GM23338 (cell line): ENCODE measurements at regions not wholly inside any gene's neighbourhood (a gene's known extent, or its start where the extent isn't known, plus 50 kb on each side); places are given as distances from the start of the nearest gene placed in this dataset.

ENCODE experiments used
- ATAC-seq: fragments of 200-7000 bp; cut with Tn5 transposase; 3 replicates; pipeline ENCODE4 v1.9.1; 2020
- DNase-seq: peaks from one replicate; pipeline ENCODE4 v3.0.0-alpha.2; 2015; ENCODE audit warnings: low spot score
- H2AFZ ChIP-seq: fragments of 200-600 bp; sonication (generic); 2 replicates; pipeline ENCODE4 v1.8.0; 2016; ENCODE audit warnings: antibody characterized with exemption, mild to moderate bottlenecking, moderate library complexity
- H3F3A ChIP-seq: fragments of 200-600 bp; sonication (generic); replicated peaks from 2 replicates; pipeline ENCODE4 v1.8.0; 2017; ENCODE audit warnings: antibody characterized with exemption, mixed run types, low read depth
- H3K27ac ChIP-seq: fragments of 200-600 bp; sonication (generic); 2 replicates; pipeline ENCODE4 v1.6.1; 2016; ENCODE audit warnings: low read depth
- H3K27me3 ChIP-seq: fragments of 200-600 bp; sonication (generic); 2 replicates; pipeline ENCODE4 v1.8.0; 2016; ENCODE audit warnings: mild to moderate bottlenecking, mixed run types, moderate library complexity; ENCODE audit not compliant: insufficient read depth
- H3K36me3 ChIP-seq: fragments of 200-600 bp; sonication (generic); 2 replicates; pipeline ENCODE4 v1.8.0; 2016; ENCODE audit warnings: mild to moderate bottlenecking; ENCODE audit not compliant: insufficient read depth
- H3K4me1 ChIP-seq: fragments of 200-600 bp; sonication (generic); 2 replicates; pipeline ENCODE4 v1.8.0; 2016; ENCODE audit warnings: mild to moderate bottlenecking, moderate library complexity; ENCODE audit not compliant: insufficient read depth
- H3K4me2 ChIP-seq: fragments of 200-600 bp; sonication (generic); 2 replicates; pipeline ENCODE4 v1.7.1; 2017; ENCODE audit warnings: mixed run types
- H3K4me3 ChIP-seq: fragments of 200-600 bp; sonication (generic); 2 replicates; pipeline ENCODE4 v1.6.1; 2016; ENCODE audit warnings: mixed run types
- H3K79me2 ChIP-seq: fragments of 200-600 bp; sonication (generic); replicated peaks from 2 replicates; pipeline ENCODE4 v1.8.0; 2017; ENCODE audit warnings: mild to moderate bottlenecking; ENCODE audit not compliant: insufficient read depth
- H3K9me2 ChIP-seq: fragments of 200-600 bp; sonication (generic); 2 replicates; pipeline ENCODE4 v1.8.0; 2017; ENCODE audit not compliant: insufficient read depth
- H4K20me1 ChIP-seq: fragments of 200-600 bp; sonication (generic); replicated peaks from 2 replicates; pipeline ENCODE4 v1.8.0; 2017; ENCODE audit warnings: mild to moderate bottlenecking; ENCODE audit not compliant: insufficient read depth
- H3K27ac Mint-ChIP-seq: 2 replicates; pipeline ENCODE4 v1.8.0; 2020; ENCODE audit warnings: inconsistent platforms, mild to moderate bottlenecking, moderate library complexity, mixed read lengths
- H3K27me3 Mint-ChIP-seq: 3 replicates; pipeline ENCODE4 v1.8.0; 2022; ENCODE audit warnings: low read depth, mild to moderate bottlenecking, moderate library complexity, mixed read lengths, inconsistent platforms; ENCODE audit not compliant: insufficient read depth, poor library complexity
- H3K36me3 Mint-ChIP-seq: 3 replicates; pipeline ENCODE4 v1.8.0; 2021; ENCODE audit warnings: low read depth, mild to moderate bottlenecking, inconsistent platforms, moderate library complexity, mixed read lengths
- H3K4me1 Mint-ChIP-seq: 3 replicates; pipeline ENCODE4 v1.8.0; 2020; ENCODE audit warnings: mild to moderate bottlenecking, inconsistent platforms, mixed read lengths
- H3K4me3 Mint-ChIP-seq: 3 replicates; pipeline ENCODE4 v1.8.0; 2021; ENCODE audit warnings: moderate library complexity, mild to moderate bottlenecking, inconsistent platforms, mixed read lengths
- H3K9me3 Mint-ChIP-seq: 3 replicates; pipeline ENCODE4 v1.8.0; 2020; ENCODE audit warnings: moderate library complexity, mild to moderate bottlenecking, inconsistent platforms, mixed read lengths
- CREB1 ChIP-seq: fragments of 250-450 bp; sonication (Bioruptor Pico); IDR thresholded peaks from 2 replicates; pipeline ENCODE4 v1.5.0; 2020; ENCODE audit warnings: low read depth, mild to moderate bottlenecking, moderate library complexity
- EZH2 ChIP-seq: fragments of 200-600 bp; sonication (generic); IDR thresholded peaks from one replicate; pipeline ENCODE4 v1.8.0; 2017; ENCODE audit warnings: antibody characterized with exemption, mild to moderate bottlenecking, low read depth; ENCODE audit not compliant: unreplicated experiment
- JUNB ChIP-seq: IDR thresholded peaks from one replicate; pipeline ENCODE4 v1.6.1; 2016; ENCODE audit warnings: antibody characterized with exemption; ENCODE audit not compliant: unreplicated experiment
- NANOG ChIP-seq: IDR thresholded peaks from 2 replicates; pipeline ENCODE4 v1.6.1; 2016; ENCODE audit warnings: antibody characterized with exemption, borderline replicate concordance
- POLR2AphosphoS5 ChIP-seq: IDR thresholded peaks from 2 replicates; pipeline ENCODE4 v1.6.1; 2016; ENCODE audit warnings: antibody characterized with exemption, low read depth
- STAT1 ChIP-seq: IDR thresholded peaks from one replicate; pipeline ENCODE4 v1.6.1; 2016; ENCODE audit warnings: antibody characterized with exemption; ENCODE audit not compliant: unreplicated experiment
- ZNF114 ChIP-seq: fragments of 250-450 bp; sonication (Bioruptor Pico); IDR thresholded peaks from 2 replicates; pipeline ENCODE4 v1.5.0; 2020; ENCODE audit warnings: mild to moderate bottlenecking, moderate library complexity
- ZNF331 ChIP-seq: fragments of 250-450 bp; sonication (Bioruptor Pico); IDR thresholded peaks from 2 replicates; pipeline ENCODE4 v1.5.0; 2020; ENCODE audit warnings: low read depth, mild to moderate bottlenecking, moderate library complexity
- TF ChIP-seq, protein P1 (sequence below), 2 experiments: fragments of 200-600 bp in 1 of 2; sonication (generic) in 1 of 2; conservative IDR thresholded peaks; 2 replicates each; pipeline versions ENCODE4 v1.5.1 to v1.6.1; 2016 to 2017; ENCODE audit warnings: antibody characterized with exemption in 2 of 2, low read depth in 2 of 2, mild to moderate bottlenecking in 2 of 2, moderate library complexity in 1 of 2
- TF ChIP-seq, protein P2 (sequence below): IDR thresholded peaks from 2 replicates; pipeline ENCODE4 v1.6.1; 2016; ENCODE audit warnings: antibody characterized with exemption
- TF ChIP-seq, protein P3 (sequence below): IDR thresholded peaks from one replicate; pipeline ENCODE4 v1.6.1; 2018; ENCODE audit warnings: antibody characterized with exemption; ENCODE audit not compliant: unreplicated experiment
- TF ChIP-seq, protein P4 (sequence below): fragments of 250-450 bp; sonication (Bioruptor Pico); IDR thresholded peaks from 2 replicates; pipeline ENCODE4 v1.5.0; 2020; ENCODE audit warnings: mild to moderate bottlenecking, moderate library complexity

DNA sequence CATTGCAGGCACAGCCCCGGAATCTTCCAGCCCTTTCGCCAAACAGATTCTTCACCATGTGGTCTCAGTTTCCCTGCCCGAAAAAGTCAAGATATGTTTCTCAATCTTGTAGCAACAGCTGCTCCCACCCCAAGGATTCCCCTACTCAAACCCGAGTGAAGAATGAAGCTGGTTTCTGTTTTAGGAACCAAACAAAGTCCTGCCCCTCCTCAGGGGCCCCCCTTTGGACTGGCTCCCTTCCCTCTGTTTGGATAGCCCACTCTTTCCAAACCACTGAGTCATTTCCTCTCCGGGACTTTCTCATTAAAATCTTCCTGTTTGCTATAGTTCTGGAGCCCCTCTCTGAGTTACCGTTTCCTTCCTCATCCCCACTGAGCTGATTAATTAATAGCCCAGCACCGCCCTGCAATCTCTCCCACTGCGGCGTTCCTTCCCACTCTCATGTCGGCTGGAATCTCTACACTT, 100.9 kb downstream of the TSEN15 start:
- H3F3A ChIP-seq, result no peaks in the 10 kb centered on the region
- TF ChIP-seq ZNF331 (no peak), POLR2AphosphoS5 (no peak), CREB1 (CRISPR knock-in tag) (no peak), EZH2 (no peak), JUNB (no peak), STAT1 (no peak), ZNF114 (CRISPR knock-in tag) (no peak), NANOG (no peak)
- TF ChIP-seq, protein P1, sequence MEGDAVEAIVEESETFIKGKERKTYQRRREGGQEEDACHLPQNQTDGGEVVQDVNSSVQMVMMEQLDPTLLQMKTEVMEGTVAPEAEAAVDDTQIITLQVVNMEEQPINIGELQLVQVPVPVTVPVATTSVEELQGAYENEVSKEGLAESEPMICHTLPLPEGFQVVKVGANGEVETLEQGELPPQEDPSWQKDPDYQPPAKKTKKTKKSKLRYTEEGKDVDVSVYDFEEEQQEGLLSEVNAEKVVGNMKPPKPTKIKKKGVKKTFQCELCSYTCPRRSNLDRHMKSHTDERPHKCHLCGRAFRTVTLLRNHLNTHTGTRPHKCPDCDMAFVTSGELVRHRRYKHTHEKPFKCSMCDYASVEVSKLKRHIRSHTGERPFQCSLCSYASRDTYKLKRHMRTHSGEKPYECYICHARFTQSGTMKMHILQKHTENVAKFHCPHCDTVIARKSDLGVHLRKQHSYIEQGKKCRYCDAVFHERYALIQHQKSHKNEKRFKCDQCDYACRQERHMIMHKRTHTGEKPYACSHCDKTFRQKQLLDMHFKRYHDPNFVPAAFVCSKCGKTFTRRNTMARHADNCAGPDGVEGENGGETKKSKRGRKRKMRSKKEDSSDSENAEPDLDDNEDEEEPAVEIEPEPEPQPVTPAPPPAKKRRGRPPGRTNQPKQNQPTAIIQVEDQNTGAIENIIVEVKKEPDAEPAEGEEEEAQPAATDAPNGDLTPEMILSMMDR (conservative IDR thresholded peaks at IDR 0.05; ENCODE audit: low read depth in 2 of 2), result no peak
- TF ChIP-seq, protein P2, sequence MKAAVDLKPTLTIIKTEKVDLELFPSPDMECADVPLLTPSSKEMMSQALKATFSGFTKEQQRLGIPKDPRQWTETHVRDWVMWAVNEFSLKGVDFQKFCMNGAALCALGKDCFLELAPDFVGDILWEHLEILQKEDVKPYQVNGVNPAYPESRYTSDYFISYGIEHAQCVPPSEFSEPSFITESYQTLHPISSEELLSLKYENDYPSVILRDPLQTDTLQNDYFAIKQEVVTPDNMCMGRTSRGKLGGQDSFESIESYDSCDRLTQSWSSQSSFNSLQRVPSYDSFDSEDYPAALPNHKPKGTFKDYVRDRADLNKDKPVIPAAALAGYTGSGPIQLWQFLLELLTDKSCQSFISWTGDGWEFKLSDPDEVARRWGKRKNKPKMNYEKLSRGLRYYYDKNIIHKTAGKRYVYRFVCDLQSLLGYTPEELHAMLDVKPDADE, result no peak
- TF ChIP-seq, protein P3, sequence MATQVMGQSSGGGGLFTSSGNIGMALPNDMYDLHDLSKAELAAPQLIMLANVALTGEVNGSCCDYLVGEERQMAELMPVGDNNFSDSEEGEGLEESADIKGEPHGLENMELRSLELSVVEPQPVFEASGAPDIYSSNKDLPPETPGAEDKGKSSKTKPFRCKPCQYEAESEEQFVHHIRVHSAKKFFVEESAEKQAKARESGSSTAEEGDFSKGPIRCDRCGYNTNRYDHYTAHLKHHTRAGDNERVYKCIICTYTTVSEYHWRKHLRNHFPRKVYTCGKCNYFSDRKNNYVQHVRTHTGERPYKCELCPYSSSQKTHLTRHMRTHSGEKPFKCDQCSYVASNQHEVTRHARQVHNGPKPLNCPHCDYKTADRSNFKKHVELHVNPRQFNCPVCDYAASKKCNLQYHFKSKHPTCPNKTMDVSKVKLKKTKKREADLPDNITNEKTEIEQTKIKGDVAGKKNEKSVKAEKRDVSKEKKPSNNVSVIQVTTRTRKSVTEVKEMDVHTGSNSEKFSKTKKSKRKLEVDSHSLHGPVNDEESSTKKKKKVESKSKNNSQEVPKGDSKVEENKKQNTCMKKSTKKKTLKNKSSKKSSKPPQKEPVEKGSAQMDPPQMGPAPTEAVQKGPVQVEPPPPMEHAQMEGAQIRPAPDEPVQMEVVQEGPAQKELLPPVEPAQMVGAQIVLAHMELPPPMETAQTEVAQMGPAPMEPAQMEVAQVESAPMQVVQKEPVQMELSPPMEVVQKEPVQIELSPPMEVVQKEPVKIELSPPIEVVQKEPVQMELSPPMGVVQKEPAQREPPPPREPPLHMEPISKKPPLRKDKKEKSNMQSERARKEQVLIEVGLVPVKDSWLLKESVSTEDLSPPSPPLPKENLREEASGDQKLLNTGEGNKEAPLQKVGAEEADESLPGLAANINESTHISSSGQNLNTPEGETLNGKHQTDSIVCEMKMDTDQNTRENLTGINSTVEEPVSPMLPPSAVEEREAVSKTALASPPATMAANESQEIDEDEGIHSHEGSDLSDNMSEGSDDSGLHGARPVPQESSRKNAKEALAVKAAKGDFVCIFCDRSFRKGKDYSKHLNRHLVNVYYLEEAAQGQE, result no peak
- TF ChIP-seq, protein P4, sequence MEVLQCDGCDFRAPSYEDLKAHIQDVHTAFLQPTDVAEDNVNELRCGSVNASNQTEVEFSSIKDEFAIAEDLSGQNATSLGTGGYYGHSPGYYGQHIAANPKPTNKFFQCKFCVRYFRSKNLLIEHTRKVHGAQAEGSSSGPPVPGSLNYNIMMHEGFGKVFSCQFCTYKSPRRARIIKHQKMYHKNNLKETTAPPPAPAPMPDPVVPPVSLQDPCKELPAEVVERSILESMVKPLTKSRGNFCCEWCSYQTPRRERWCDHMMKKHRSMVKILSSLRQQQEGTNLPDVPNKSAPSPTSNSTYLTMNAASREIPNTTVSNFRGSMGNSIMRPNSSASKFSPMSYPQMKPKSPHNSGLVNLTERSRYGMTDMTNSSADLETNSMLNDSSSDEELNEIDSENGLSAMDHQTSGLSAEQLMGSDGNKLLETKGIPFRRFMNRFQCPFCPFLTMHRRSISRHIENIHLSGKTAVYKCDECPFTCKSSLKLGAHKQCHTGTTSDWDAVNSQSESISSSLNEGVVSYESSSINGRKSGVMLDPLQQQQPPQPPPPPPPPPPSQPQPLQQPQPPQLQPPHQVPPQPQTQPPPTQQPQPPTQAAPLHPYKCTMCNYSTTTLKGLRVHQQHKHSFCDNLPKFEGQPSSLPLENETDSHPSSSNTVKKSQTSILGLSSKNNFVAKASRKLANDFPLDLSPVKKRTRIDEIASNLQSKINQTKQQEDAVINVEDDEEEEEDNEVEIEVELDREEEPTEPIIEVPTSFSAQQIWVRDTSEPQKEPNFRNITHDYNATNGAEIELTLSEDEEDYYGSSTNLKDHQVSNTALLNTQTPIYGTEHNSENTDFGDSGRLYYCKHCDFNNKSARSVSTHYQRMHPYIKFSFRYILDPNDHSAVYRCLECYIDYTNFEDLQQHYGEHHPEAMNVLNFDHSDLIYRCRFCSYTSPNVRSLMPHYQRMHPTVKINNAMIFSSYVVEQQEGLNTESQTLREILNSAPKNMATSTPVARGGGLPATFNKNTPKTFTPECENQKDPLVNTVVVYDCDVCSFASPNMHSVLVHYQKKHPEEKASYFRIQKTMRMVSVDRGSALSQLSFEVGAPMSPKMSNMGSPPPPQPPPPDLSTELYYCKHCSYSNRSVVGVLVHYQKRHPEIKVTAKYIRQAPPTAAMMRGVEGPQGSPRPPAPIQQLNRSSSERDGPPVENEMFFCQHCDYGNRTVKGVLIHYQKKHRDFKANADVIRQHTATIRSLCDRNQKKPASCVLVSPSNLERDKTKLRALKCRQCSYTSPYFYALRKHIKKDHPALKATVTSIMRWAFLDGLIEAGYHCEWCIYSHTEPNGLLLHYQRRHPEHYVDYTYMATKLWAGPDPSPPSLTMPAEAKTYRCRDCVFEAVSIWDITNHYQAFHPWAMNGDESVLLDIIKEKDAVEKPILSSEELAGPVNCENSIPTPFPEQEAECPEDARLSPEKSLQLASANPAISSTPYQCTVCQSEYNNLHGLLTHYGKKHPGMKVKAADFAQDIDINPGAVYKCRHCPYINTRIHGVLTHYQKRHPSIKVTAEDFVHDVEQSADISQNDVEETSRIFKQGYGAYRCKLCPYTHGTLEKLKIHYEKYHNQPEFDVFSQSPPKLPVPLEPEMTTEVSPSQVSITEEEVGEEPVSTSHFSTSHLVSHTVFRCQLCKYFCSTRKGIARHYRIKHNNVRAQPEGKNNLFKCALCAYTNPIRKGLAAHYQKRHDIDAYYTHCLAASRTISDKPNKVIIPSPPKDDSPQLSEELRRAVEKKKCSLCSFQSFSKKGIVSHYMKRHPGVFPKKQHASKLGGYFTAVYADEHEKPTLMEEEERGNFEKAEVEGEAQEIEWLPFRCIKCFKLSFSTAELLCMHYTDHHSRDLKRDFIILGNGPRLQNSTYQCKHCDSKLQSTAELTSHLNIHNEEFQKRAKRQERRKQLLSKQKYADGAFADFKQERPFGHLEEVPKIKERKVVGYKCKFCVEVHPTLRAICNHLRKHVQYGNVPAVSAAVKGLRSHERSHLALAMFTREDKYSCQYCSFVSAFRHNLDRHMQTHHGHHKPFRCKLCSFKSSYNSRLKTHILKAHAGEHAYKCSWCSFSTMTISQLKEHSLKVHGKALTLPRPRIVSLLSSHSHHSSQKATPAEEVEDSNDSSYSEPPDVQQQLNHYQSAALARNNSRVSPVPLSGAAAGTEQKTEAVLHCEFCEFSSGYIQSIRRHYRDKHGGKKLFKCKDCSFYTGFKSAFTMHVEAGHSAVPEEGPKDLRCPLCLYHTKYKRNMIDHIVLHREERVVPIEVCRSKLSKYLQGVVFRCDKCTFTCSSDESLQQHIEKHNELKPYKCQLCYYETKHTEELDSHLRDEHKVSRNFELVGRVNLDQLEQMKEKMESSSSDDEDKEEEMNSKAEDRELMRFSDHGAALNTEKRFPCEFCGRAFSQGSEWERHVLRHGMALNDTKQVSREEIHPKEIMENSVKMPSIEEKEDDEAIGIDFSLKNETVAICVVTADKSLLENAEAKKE (CRISPR knock-in tag), result no peak
- no peak overlapping the region for H3K27ac Mint-ChIP-seq
- H3K9me3 Mint-ChIP-seq, result no peaks in the 10 kb centered on the region
- H3K4me3 Mint-ChIP-seq, result no peak overlapping the region
- DNase-seq, result no peak
- H3K79me2 ChIP-seq, result no peaks in the 10 kb centered on the region
- H3K4me1 Mint-ChIP-seq, result peaks cover 37% of the 10 kb centered on the region
- H3K36me3 Mint-ChIP-seq, result no peaks in the 10 kb centered on the region
- H3K36me3 ChIP-seq, result no peaks in the 10 kb centered on the region
- no peak overlapping the region for H3K27ac ChIP-seq
- H3K4me1 ChIP-seq, result peaks cover 11% of the 10 kb centered on the region; the same call in 1 of the 2 replicates
- H3K27me3 ChIP-seq, result no peaks in the 10 kb centered on the region
- H3K9me2 ChIP-seq, result no peaks in the 10 kb centered on the region
- H2AFZ ChIP-seq, result peak overlapping the region; percentile 84
- H3K4me2 ChIP-seq, result no peak overlapping the region
- ATAC-seq, result no peak
- H3K4me3 ChIP-seq, result no peak overlapping the region
- H3K27me3 Mint-ChIP-seq, result peaks cover 9% of the 10 kb centered on the region
- no peaks in the 10 kb centered on the region for H4K20me1 ChIP-seq
